Fibroblast of villous mesenchyme (primary cell): ENCODE measurements at regions not wholly inside any gene's neighbourhood (a gene's known extent, or its start where the extent isn't known, plus 50 kb on each side); places are given as distances from the start of the nearest gene placed in this dataset.
A peak's percentile ranks its signal among the peaks of the same experiment; 100 is the strongest.

Experiments used
- DNase-seq: peaks from one replicate; pipeline ENCODE4 v3.0.0-alpha.2; 2010; ENCODE audit warnings: low read depth
- H3K4me3 ChIP-seq: 2 replicates; pipeline ENCODE4 v1.5.1; 2011; ENCODE audit warnings: low read depth, mild to moderate bottlenecking, low read length
- TF ChIP-seq, protein P1 (sequence below): IDR thresholded peaks from 2 replicates; pipeline ENCODE4 v1.5.1; 2012; ENCODE audit warnings: low read depth, mild to moderate bottlenecking, low read length; ENCODE audit not compliant: insufficient read depth

GRCh38 chr2:155023674-155024073, 325.2 kb downstream of the KCNJ3 start:
- TF ChIP-seq, protein P1, sequence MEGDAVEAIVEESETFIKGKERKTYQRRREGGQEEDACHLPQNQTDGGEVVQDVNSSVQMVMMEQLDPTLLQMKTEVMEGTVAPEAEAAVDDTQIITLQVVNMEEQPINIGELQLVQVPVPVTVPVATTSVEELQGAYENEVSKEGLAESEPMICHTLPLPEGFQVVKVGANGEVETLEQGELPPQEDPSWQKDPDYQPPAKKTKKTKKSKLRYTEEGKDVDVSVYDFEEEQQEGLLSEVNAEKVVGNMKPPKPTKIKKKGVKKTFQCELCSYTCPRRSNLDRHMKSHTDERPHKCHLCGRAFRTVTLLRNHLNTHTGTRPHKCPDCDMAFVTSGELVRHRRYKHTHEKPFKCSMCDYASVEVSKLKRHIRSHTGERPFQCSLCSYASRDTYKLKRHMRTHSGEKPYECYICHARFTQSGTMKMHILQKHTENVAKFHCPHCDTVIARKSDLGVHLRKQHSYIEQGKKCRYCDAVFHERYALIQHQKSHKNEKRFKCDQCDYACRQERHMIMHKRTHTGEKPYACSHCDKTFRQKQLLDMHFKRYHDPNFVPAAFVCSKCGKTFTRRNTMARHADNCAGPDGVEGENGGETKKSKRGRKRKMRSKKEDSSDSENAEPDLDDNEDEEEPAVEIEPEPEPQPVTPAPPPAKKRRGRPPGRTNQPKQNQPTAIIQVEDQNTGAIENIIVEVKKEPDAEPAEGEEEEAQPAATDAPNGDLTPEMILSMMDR: no peak
- DNase-seq: no peak
- no peak overlapping the region for H3K4me3 ChIP-seq

DNA sequence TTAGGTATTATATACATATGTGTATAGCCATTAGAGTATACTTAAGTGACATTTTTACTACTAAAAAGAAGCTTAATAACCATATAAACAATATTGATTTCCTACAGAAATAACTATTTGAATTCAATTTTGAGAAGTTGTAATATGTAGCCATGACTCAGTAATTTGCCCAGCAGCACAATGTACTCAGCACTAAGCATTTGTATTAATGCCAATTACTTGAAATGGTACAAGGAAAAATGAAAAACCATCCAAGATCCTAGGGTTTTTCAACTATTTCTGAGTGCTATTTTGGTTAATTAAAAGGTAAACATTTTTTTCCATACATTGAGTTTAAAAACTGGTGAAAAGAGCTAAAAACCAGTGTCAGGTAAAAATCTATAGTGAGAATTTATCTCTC, 324.0 kb downstream of the KCNJ3 start:
- TF ChIP-seq, protein P1: no peak
- no peak overlapping the region for H3K4me3 ChIP-seq
- DNase-seq: no peak

DNA sequence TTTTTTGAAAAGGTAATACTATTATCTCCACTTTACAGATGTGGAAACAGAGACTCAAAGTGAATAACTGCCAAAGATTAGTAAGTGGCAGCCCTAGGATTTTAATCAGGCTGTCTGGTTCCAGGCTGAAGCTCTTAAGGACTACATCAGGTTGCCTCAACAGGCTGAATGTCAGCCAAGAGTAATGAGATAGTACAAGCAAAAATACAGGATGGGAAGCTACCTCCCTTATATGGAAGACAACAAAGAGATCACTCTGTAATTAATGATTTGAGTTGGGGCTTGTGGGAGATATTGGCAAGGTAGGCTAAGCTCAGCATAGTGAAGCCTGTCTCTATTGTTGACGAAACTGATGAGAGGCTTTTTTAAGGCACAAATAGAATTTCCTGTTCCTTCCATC, 323.1 kb downstream of the KCNJ3 start:
- TF ChIP-seq, protein P1: no peak

GRCh38 chr2:155020246-155020645, 321.8 kb downstream of the KCNJ3 start:
- no peak for DNase-seq
- TF ChIP-seq, protein P1: no peak
- no peak overlapping the region for H3K4me3 ChIP-seq

More for the DNA sequence above, 323.1 kb downstream of the KCNJ3 start:
- no peak overlapping the region for H3K4me3 ChIP-seq
- DNase-seq: no peak

- TF ChIP-seq, protein P1: no peak
- H3K4me3 ChIP-seq: no peak overlapping the region
- DNase-seq: no peak
These were observed 312.4 kb downstream of the KCNJ3 start for GRCh38 chr2:155010925-155011324.

DNA sequence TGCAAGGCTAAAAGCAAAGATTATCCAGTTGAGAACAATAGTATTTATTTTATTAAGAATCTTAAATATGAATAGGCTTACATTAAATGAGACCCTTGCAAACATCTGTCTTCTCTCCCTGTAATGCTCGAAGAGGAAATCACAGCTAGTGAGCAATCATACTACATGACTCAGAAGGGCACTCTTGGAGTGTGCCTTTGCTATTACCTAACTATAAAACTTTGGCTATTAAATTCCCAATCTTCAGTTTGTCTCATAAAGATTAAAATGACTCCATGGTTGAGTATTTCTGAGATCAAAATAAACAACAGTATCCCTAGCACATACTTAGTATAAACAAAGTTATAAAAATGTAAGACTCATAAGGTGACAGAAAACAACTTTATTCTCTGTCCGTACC, 296.9 kb downstream of the KCNJ3 start:
- TF ChIP-seq, protein P1: no peak
- DNase-seq: peak; percentile 3
- no peak overlapping the region for H3K4me3 ChIP-seq

- DNase-seq: no peak
- TF ChIP-seq, protein P1: no peak
- no peak overlapping the region for H3K4me3 ChIP-seq
These were observed 294.3 kb downstream of the KCNJ3 start for GRCh38 chr2:154992826-154993225.
